NCI-H2171 (cell line): ENCODE measurements at regions not wholly inside any gene's neighbourhood (a gene's known extent, or its start where the extent isn't known, plus 50 kb on each side); places are given as distances from the start of the nearest gene placed in this dataset.

Source experiments
- DNase-seq: peaks from one replicate; lab custom pipeline; 2025; lab: John Stamatoyannopoulos, UW

- no peak for DNase-seq
Observed at GRCh38 chr3:106176734-106177133, 307.9 kb upstream of the CBLB start.

- DNase-seq, result no peak
Observed at GRCh38 chr3:106182950-106183511, 314.2 kb upstream of the CBLB start.

GRCh38 chr3:106183762-106184391 is 315.1 kb upstream of the CBLB start:
- DNase-seq, result peak; percentile 24

- no peak for DNase-seq
Observed at GRCh38 chr3:106184540-106185457, 316.0 kb upstream of the CBLB start.

GRCh38 chr3:106185949-106186348 is 317.1 kb upstream of the CBLB start:
- DNase-seq, result no peak

GRCh38 chr3:106190296-106190695 is 321.5 kb upstream of the CBLB start:
- DNase-seq, result no peak

- DNase-seq, result no peak
Observed at GRCh38 chr3:106191211-106191610, 322.4 kb upstream of the CBLB start.

GRCh38 chr3:106191913-106192312 is 323.1 kb upstream of the CBLB start:
- no peak for DNase-seq

- no peak for DNase-seq
Observed at GRCh38 chr3:106193876-106194275, 325.1 kb upstream of the CBLB start.

- DNase-seq, result no peak
Observed at GRCh38 chr3:106194726-106195125, 325.9 kb upstream of the CBLB start.

GRCh38 chr3:106197532-106198194 is 328.9 kb upstream of the CBLB start:
- no peak for DNase-seq

- DNase-seq, result no peak
Observed at GRCh38 chr3:106204160-106204868, 335.5 kb upstream of the CBLB start.

- DNase-seq, result peak; percentile 94
Observed at GRCh38 chr3:106206146-106206545, 337.3 kb upstream of the CBLB start.

- DNase-seq, result no peak
Observed at GRCh38 chr3:106206613-106207012, 337.8 kb upstream of the CBLB start.

GRCh38 chr3:106208251-106208650 is 339.4 kb upstream of the CBLB start:
- no peak for DNase-seq

GRCh38 chr3:106208967-106209366 is 340.2 kb upstream of the CBLB start:
- DNase-seq, result no peak

- DNase-seq, result no peak
Observed at GRCh38 chr3:106209482-106209881, 340.7 kb upstream of the CBLB start.

- DNase-seq, result no peak
Observed at GRCh38 chr3:106210923-106211322, 342.1 kb upstream of the CBLB start.

GRCh38 chr3:106212665-106213222 is 343.9 kb upstream of the CBLB start:
- DNase-seq, result no peak

- DNase-seq, result no peak
Observed at GRCh38 chr3:106213954-106214353, 345.1 kb upstream of the CBLB start.

- no peak for DNase-seq
Observed at GRCh38 chr3:106214641-106215040, 345.8 kb upstream of the CBLB start.

GRCh38 chr3:106215047-106215446 is 346.2 kb upstream of the CBLB start:
- DNase-seq, result no peak
